Astrocyte (in vitro differentiated cells and primary cell): ENCODE measurements at regions not wholly inside any gene's neighbourhood (a gene's known extent, or its start where the extent isn't known, plus 50 kb on each side); places are given as distances from the start of the nearest gene placed in this dataset.

ENCODE experiments used
- EZH2 ChIP-seq: IDR thresholded peaks from 2 replicates; pipeline ENCODE4 v1.6.1; 2012; ENCODE audit warnings: mild to moderate bottlenecking, low read length, inconsistent platforms; ENCODE audit not compliant: insufficient read depth
- TF ChIP-seq, protein P1 (sequence below): IDR thresholded peaks from 2 replicates; pipeline ENCODE4 v1.5.1; 2011; ENCODE audit warnings: low read depth, mild to moderate bottlenecking, inconsistent platforms, low read length, moderate library complexity; ENCODE audit not compliant: insufficient read depth

DNA sequence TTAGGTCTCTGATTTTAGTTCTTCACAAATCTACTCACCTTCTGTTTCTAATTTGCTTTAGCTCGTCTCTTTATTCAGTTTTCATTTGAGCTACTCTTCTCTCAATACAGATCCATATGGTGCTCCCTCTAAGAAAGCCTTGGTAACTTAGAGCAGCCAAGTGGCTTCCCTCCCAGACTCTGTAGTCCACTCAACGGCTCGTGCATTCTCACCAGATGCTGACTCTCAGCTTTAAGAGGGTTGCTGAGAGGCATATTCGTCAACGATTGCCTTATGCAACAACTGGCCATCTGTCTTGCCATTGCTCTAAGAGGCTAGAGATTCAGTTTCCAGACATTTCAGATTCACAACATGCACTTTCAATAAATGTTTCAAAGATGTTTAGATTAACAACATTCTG is 785.8 kb upstream of the SLC10A2 start:
- TF ChIP-seq, protein P1, sequence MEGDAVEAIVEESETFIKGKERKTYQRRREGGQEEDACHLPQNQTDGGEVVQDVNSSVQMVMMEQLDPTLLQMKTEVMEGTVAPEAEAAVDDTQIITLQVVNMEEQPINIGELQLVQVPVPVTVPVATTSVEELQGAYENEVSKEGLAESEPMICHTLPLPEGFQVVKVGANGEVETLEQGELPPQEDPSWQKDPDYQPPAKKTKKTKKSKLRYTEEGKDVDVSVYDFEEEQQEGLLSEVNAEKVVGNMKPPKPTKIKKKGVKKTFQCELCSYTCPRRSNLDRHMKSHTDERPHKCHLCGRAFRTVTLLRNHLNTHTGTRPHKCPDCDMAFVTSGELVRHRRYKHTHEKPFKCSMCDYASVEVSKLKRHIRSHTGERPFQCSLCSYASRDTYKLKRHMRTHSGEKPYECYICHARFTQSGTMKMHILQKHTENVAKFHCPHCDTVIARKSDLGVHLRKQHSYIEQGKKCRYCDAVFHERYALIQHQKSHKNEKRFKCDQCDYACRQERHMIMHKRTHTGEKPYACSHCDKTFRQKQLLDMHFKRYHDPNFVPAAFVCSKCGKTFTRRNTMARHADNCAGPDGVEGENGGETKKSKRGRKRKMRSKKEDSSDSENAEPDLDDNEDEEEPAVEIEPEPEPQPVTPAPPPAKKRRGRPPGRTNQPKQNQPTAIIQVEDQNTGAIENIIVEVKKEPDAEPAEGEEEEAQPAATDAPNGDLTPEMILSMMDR: no peak
- TF ChIP-seq EZH2: no peak
